GM18505 (cell line): ENCODE measurements at regions not wholly inside any gene's neighbourhood (a gene's known extent, or its start where the extent isn't known, plus 50 kb on each side); places are given as distances from the start of the nearest gene placed in this dataset.

Experiments used
- ATAC-seq: cut with Tn5 transposase; IDR thresholded peaks from one replicate; pipeline ENCODE4 v1.9.1; 2021; ENCODE audit not compliant: unreplicated experiment
- POLR2A ChIP-seq: IDR thresholded peaks from 4 replicates; pipeline ENCODE4 v1.6.1; 2011; ENCODE audit warnings: borderline replicate concordance; ENCODE audit not compliant: insufficient read depth, insufficient read length; ENCODE audit errors: extremely low read depth

GRCh38 chr5:133801955-133802751 lies 166.3 kb downstream of the C5orf15 start:
- no peak for TF ChIP-seq POLR2A
- ATAC-seq, result no peak

- ATAC-seq, result no peak
- no peak for TF ChIP-seq POLR2A
These were observed 167.0 kb downstream of the C5orf15 start for GRCh38 chr5:133801431-133801830.

- ATAC-seq, result no peak
- no peak for TF ChIP-seq POLR2A
These were observed 168.7 kb downstream of the C5orf15 start for GRCh38 chr5:133799571-133800237.

GRCh38 chr5:133797167-133797566 lies 171.3 kb downstream of the C5orf15 start:
- TF ChIP-seq POLR2A, result no peak
- no peak for ATAC-seq

- TF ChIP-seq POLR2A, result no peak
- ATAC-seq, result no peak
These were observed 172.2 kb downstream of the C5orf15 start for GRCh38 chr5:133796186-133796585.

GRCh38 chr5:133794771-133795415 lies 173.5 kb downstream of the C5orf15 start:
- TF ChIP-seq POLR2A, result no peak
- no peak for ATAC-seq

- no peak for TF ChIP-seq POLR2A
- no peak for ATAC-seq
These were observed 174.5 kb downstream of the C5orf15 start for GRCh38 chr5:133793756-133794465.

GRCh38 chr5:133792655-133793054 lies 175.8 kb downstream of the C5orf15 start:
- TF ChIP-seq POLR2A, result no peak
- ATAC-seq, result no peak

- TF ChIP-seq POLR2A, result no peak
- ATAC-seq, result no peak
These were observed 176.4 kb downstream of the C5orf15 start for GRCh38 chr5:133792024-133792423.

GRCh38 chr5:133790898-133791297 lies 177.5 kb downstream of the C5orf15 start:
- no peak for TF ChIP-seq POLR2A
- ATAC-seq, result no peak

- no peak for TF ChIP-seq POLR2A
- no peak for ATAC-seq
These were observed 177.1 kb upstream of the FSTL4 start for GRCh38 chr5:133789428-133789827.

GRCh38 chr5:133788121-133788520 lies 175.8 kb upstream of the FSTL4 start:
- no peak for ATAC-seq
- TF ChIP-seq POLR2A, result no peak

- no peak for TF ChIP-seq POLR2A
- no peak for ATAC-seq
These were observed 174.1 kb upstream of the FSTL4 start for GRCh38 chr5:133786420-133786819.

- no peak for ATAC-seq
- TF ChIP-seq POLR2A, result no peak
These were observed 172.8 kb upstream of the FSTL4 start for GRCh38 chr5:133785182-133785581.

GRCh38 chr5:133783481-133783880 lies 171.1 kb upstream of the FSTL4 start:
- ATAC-seq, result no peak
- no peak for TF ChIP-seq POLR2A
